DMS 273 (cell line): ENCODE measurements at regions not wholly inside any gene's neighbourhood (a gene's known extent, or its start where the extent isn't known, plus 50 kb on each side); places are given as distances from the start of the nearest gene placed in this dataset.
"Not testable (repeated sequence)": the region's sequence is repeated elsewhere in the genome, so short reads cannot be mapped to it uniquely, and the experiment has no call there.

ENCODE experiments used
- DNase-seq: peaks from one replicate; lab custom pipeline; 2025; ENCODE audit not compliant: unreplicated experiment; lab: John Stamatoyannopoulos, UW

GRCh38 chr11:129503646-129504045 is 128.0 kb downstream of the BARX2 start:
- DNase-seq, result no peak

- no peak for DNase-seq
These were observed 129.6 kb downstream of the BARX2 start for GRCh38 chr11:129505266-129505665.

GRCh38 chr11:129508163-129508562 is 132.5 kb downstream of the BARX2 start:
- DNase-seq, result no peak

- no peak for DNase-seq
These were observed 152.6 kb downstream of the BARX2 start for GRCh38 chr11:129528296-129528695.

- DNase-seq, result no peak
These were observed 154.7 kb downstream of the BARX2 start for GRCh38 chr11:129530154-129530895.

GRCh38 chr11:129533395-129533794 is 157.7 kb downstream of the BARX2 start:
- DNase-seq, result no peak

- no peak for DNase-seq
These were observed 160.7 kb downstream of the BARX2 start for GRCh38 chr11:129536338-129536737.

- DNase-seq, result no peak
These were observed 162.7 kb downstream of the BARX2 start for GRCh38 chr11:129538323-129538722.

- DNase-seq, result no peak
These were observed 168.1 kb downstream of the BARX2 start for GRCh38 chr11:129543515-129544290.

- DNase-seq, result no peak
These were observed 169.0 kb downstream of the BARX2 start for GRCh38 chr11:129544691-129545090.

GRCh38 chr11:129546266-129546665 is 170.6 kb downstream of the BARX2 start:
- DNase-seq, result no peak

- DNase-seq, result no peak
These were observed 181.8 kb downstream of the BARX2 start for GRCh38 chr11:129557421-129557820.

GRCh38 chr11:129569007-129569406 is 193.4 kb downstream of the BARX2 start:
- no peak for DNase-seq

- DNase-seq, result not testable (repeated sequence)
These were observed 197.0 kb downstream of the BARX2 start for GRCh38 chr11:129572667-129573066.

GRCh38 chr11:129573161-129573560 is 197.5 kb downstream of the BARX2 start:
- DNase-seq, result no peak

GRCh38 chr11:129574431-129574830 is 198.8 kb downstream of the BARX2 start:
- no peak for DNase-seq

GRCh38 chr11:129576652-129577051 is 201.0 kb downstream of the BARX2 start:
- DNase-seq, result no peak

GRCh38 chr11:129578006-129578405 is 202.4 kb downstream of the BARX2 start:
- DNase-seq, result no peak

GRCh38 chr11:129580278-129580677 is 204.6 kb downstream of the BARX2 start:
- no peak for DNase-seq

GRCh38 chr11:129584316-129584715 is 208.7 kb downstream of the BARX2 start:
- no peak for DNase-seq

- no peak for DNase-seq
These were observed 213.7 kb downstream of the BARX2 start for GRCh38 chr11:129589190-129589860.
